ENCODE measurements at regions not wholly inside any gene's neighbourhood (a gene's known extent, or its start where the extent isn't known, plus 50 kb on each side); places are given as distances from the start of the nearest gene placed in this dataset.

- no peak overlapping the region for H3K27ac Mint-ChIP-seq
- no peaks in the 10 kb centered on the region for H3K4me1 Mint-ChIP-seq (ENCODE audit: unreplicated experiment)
- H3K27me3 Mint-ChIP-seq, result no peaks in the 10 kb centered on the region
- no peak overlapping the region for H3K4me3 Mint-ChIP-seq
- H3K9me3 Mint-ChIP-seq, result peaks cover 5% of the 10 kb centered on the region
- H3K36me3 Mint-ChIP-seq, result no peaks in the 10 kb centered on the region
- no peak for TF ChIP-seq CTCF (conservative IDR thresholded peaks at IDR 0.05)
- no peak for DNase-seq (ENCODE audit: extremely low spot score, unreplicated experiment)
Measured at GRCh38 chrX:104324461-104325212, 69.9 kb upstream of the ESX1 start.

- no peak for TF ChIP-seq CTCF (conservative IDR thresholded peaks at IDR 0.05)
- Mint-ChIP-seq H3K27ac (no peak overlapping the region), H3K4me1 (ENCODE audit: unreplicated experiment) (no peaks in the 10 kb centered on the region), H3K9me3 (no peaks in the 10 kb centered on the region), H3K36me3 (no peaks in the 10 kb centered on the region), H3K27me3 (no peaks in the 10 kb centered on the region), H3K4me3 (no peak overlapping the region)
- no peak for DNase-seq (ENCODE audit: extremely low spot score, unreplicated experiment)
Measured at GRCh38 chrX:104319346-104319745, 64.6 kb upstream of the ESX1 start.

- H3K27me3 Mint-ChIP-seq, result no peaks in the 10 kb centered on the region
- H3K9me3 Mint-ChIP-seq, result no peaks in the 10 kb centered on the region
- TF ChIP-seq CTCF (conservative IDR thresholded peaks at IDR 0.05), result no peak
- DNase-seq (ENCODE audit: extremely low spot score, unreplicated experiment), result no peak
- no peak overlapping the region for H3K27ac Mint-ChIP-seq
- H3K4me3 Mint-ChIP-seq, result no peak overlapping the region
- H3K4me1 Mint-ChIP-seq (ENCODE audit: unreplicated experiment), result no peaks in the 10 kb centered on the region
- no peaks in the 10 kb centered on the region for H3K36me3 Mint-ChIP-seq
Measured at GRCh38 chrX:104318330-104319009, 63.7 kb upstream of the ESX1 start.

- no peak for TF ChIP-seq CTCF (conservative IDR thresholded peaks at IDR 0.05)
- no peak for DNase-seq (ENCODE audit: extremely low spot score, unreplicated experiment)
- no peaks in the 10 kb centered on the region for H3K4me1 Mint-ChIP-seq (ENCODE audit: unreplicated experiment)
- H3K9me3 Mint-ChIP-seq, result no peaks in the 10 kb centered on the region
- no peaks in the 10 kb centered on the region for H3K27me3 Mint-ChIP-seq
- H3K4me3 Mint-ChIP-seq, result no peak overlapping the region
- H3K27ac Mint-ChIP-seq, result no peak overlapping the region
- no peaks in the 10 kb centered on the region for H3K36me3 Mint-ChIP-seq
Measured at GRCh38 chrX:104316739-104317138, 62.0 kb upstream of the ESX1 start.

- TF ChIP-seq CTCF (conservative IDR thresholded peaks at IDR 0.05), result no peak
- H3K36me3 Mint-ChIP-seq, result no peaks in the 10 kb centered on the region
- DNase-seq (ENCODE audit: extremely low spot score, unreplicated experiment), result no peak
- no peaks in the 10 kb centered on the region for H3K9me3 Mint-ChIP-seq
- H3K27me3 Mint-ChIP-seq, result no peaks in the 10 kb centered on the region
- no peak overlapping the region for H3K27ac Mint-ChIP-seq
- no peak overlapping the region for H3K4me3 Mint-ChIP-seq
- peaks cover 4% of the 10 kb centered on the region for H3K4me1 Mint-ChIP-seq (ENCODE audit: unreplicated experiment)
Measured at GRCh38 chrX:104315555-104315954, 60.8 kb upstream of the ESX1 start.

All from type B pancreatic cell (in vitro differentiated cells).